ENCODE measurements at regions not wholly inside any gene's neighbourhood (a gene's known extent, or its start where the extent isn't known, plus 50 kb on each side); places are given as distances from the start of the nearest gene placed in this dataset.

DNA sequence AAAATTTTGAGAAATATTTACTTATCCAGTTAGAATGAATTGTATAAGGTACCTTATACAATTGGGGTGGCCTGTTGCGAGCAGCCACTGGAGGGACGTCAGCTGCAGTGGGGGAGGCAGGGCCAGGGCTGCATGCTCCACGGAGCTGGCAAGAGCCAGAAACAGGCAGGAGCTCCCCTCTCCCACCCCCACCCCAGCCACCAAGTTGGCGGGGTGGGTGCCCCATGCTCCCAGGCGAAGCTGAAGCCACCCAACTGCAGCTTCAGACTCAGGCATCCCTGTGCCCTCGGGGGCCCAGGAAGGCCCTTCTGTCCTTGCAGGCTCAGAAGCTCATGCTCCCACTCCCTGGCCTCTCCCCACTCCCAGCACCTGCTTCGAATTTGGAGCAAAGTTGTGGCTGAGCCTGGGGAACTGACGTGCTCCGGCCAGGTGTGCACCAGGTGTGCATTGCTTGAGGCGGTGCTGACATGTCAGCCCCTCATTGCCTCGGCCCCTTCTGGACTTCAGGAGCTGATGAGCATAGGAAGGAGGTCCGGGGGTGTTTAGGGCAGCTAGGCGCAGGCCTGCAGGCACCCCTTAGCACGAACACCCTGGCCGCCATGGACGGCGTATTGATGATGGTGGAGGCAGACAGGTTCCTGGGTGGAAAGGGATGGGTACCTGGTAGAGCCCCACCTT, 743.8 kb upstream of the GBE1 start:
- TF ChIP-seq, protein P1, sequence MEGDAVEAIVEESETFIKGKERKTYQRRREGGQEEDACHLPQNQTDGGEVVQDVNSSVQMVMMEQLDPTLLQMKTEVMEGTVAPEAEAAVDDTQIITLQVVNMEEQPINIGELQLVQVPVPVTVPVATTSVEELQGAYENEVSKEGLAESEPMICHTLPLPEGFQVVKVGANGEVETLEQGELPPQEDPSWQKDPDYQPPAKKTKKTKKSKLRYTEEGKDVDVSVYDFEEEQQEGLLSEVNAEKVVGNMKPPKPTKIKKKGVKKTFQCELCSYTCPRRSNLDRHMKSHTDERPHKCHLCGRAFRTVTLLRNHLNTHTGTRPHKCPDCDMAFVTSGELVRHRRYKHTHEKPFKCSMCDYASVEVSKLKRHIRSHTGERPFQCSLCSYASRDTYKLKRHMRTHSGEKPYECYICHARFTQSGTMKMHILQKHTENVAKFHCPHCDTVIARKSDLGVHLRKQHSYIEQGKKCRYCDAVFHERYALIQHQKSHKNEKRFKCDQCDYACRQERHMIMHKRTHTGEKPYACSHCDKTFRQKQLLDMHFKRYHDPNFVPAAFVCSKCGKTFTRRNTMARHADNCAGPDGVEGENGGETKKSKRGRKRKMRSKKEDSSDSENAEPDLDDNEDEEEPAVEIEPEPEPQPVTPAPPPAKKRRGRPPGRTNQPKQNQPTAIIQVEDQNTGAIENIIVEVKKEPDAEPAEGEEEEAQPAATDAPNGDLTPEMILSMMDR (IDR thresholded peaks at IDR 0.05): no peak
- TF ChIP-seq POLR2A (IDR thresholded peaks at IDR 0.05): no peak

Data from heart left ventricle (tissue), 13 donors.